ENCODE measurements at regions not wholly inside any gene's neighbourhood (a gene's known extent, or its start where the extent isn't known, plus 50 kb on each side); places are given as distances from the start of the nearest gene placed in this dataset.

GRCh38 chr11:69545976-69546617 lies 64.6 kb downstream of the LINC01488 start:
- DNase-seq = peak; percentile 34

DNA sequence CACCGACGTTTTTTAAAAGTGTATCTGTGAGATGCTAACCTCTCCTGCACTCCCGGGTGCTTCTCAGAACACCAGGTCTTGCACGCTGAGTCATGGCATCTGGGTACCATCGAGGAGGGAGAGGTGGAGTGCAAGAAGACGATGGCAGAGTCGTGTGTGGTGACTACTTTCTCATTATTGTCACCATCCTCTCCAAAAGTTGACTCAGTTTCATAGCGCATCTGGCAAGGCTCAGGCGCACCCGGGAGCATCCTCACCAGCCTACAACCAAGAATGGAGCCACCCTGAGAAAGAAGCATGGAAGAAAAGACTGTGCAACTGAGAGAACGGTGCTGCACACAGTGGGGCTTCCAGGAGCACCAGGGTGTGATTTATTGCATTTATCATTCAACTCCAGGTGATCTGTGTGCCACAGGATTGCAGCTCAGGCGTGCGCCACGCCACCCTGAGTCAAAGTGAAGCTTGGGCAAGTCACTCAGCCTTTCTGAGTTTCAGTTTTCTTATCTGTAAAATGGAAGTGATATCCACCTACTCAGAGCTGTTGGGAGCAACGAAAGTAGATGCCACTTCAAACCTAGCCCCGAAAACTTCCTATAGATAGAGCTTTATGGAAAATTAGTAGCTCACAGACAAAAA lies 65.4 kb downstream of the LINC01488 start:
- DNase-seq = peak; percentile 78

GRCh38 chr11:69550846-69551245 lies 69.4 kb downstream of the LINC01488 start:
- no peak for DNase-seq

GRCh38 chr11:69551963-69552362 lies 70.5 kb downstream of the LINC01488 start:
- no peak for DNase-seq

DNA sequence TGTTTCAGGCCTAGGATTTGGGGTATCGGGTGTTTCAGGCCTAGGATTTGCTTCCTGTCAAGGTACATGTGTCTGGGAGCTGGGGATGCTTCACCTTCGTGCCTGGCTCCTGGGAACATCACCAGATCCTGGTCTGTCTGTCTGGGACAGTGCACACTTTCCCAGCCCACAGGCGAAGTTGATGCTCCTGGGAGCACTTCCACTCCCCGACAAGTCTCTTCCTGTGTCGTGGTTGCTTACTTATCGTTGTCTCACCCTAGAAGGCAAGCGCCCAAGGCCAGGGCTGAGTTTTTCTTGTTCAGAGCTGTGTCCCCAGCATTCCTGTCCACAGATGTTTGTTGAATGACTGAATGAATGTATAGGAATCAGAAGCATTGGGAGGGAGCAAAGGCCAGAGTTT lies 71.5 kb downstream of the LINC01488 start:
- peak; percentile 33 for DNase-seq

DNA sequence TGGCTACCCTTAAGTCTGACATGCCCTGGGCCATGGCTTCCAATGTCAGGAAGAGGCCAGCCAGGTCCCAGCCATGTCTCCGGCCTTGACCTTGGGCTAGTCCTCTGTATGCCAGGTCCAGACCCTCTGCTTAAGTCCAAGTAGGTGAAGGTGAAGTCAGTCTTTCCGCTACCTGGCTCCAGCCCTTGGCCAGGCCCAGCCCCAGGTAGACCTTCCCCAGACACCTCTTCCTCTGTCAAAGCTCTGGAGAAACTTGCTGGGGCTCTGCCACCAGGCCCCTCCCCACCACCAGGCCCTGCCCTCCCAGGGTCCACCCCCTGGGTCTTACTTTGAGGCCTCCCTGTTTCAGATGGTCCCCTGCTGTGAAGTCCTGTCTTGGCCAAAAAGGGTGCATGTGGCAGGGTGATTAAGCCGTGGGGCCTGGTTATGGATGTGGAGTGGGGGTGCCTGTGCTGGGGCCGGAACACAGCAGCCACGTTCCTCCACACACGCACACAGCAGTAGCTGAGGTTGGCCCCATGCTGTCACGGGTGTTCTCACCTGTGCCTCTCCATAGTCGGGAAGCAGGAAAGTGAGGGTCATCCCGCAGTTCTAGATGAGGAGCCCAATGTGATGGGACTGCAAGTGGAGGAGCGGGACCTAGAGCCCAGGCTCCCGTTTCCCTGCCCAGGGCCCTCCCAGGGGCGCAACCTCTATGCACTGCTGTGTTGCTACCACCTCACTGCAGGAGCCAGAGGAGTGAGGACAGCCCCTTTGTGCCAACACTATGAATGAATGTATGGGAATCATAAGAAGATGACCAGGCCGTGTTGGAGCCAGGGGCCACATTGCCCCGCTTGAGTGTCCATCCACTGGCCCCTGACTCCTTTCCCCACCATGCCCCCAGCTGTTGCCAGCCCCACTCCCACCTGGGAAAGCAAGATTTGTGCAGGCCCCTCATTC lies 72.2 kb downstream of the LINC01488 start:
- DNase-seq = peak; percentile 48

DNA sequence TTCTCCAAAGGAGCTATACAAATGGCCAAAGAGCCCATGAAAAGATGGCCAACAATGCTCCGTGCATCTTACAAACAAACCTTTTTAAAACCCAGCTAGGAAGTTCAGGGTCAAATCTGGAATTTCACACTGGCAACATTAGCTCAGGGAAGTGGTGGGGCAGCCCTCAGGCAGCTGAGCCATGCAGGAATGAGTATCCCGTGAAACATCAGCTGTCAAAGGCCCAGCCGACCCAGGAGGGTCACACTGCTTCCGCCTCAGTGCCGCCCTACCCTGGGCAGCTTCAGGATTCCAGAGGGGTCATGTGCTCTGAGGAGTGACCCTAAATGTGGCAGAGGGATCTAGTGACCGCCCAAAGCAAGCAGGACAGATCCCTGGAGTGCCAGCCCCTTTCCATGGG lies 73.4 kb downstream of the LINC01488 start:
- DNase-seq = peak; percentile 25

GRCh38 chr11:69557266-69557665 lies 75.8 kb downstream of the LINC01488 start:
- peak; percentile 34 for DNase-seq

DNA sequence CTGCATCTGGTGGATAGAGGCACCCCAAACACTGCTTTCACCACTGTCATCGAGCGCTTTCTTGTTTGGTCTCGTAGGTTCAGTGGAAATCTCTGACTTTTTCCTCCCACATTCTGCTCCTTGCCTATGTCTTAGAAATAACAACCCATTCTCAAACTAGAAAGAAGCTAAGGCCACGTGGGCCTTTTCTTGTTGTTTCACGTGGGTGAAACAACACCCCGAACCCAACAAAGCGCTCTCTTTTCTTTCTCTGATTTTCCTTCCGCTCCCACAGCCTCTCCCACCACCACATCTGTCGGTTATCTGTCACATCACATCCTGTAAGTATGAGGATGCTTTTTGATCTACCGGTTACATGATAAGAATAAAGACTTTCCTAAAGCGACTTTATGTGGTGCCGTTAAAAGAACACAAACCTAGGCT lies 77.1 kb downstream of the LINC01488 start:
- DNase-seq = peak; percentile 71

DNA sequence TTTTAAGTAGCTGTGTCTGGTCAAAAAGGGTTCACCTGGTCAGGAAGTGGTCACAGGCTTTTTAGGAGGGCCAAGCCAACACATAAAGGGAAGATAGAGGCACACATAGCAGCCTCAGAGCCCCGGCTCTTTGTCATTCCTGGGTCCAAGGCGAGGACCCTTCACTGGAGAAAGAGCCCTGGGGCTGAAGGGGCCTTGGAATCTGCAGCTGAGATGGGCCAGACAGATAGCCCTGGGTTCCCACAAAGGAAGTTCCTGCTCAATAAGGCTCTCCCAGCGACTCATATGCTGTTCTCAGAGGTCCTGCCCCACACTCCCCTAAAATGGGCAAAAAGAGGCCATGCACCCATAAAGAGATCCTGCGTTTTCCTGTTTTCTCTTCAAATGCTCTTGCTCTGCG lies 77.7 kb downstream of the LINC01488 start:
- DNase-seq = peak; percentile 52

DNA sequence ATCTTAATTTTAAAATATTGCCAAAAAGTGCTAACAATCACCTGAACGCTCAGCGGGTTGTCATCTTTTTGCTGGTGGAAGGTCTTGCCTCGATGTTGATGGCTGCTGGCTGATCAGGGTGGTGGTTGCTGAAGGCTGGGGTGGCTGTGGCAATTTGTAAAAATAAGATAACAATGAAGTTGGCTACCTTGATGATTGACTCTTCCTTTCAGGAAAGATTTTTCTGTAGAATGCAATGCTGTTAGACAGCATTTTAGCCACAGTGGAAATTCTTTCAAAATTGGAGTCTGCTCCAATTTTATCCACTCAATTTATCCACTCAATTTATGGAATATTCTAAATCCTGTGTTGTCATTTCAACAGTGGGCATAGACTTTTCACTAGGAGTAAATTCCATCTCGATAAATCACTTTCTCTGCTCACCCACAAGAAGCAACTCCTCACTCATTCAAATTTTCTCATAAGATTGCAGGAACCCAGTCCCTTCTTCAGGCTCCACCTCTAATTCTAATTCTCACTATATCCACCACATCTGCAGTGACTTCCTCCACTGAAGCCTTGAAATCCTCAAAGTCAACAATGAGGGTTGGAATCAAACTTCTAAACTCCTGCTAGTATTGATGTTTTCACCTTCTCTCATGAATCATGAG lies 78.8 kb downstream of the LINC01488 start:
- no peak for DNase-seq

- no peak for DNase-seq
Measured at GRCh38 chr11:69562302-69562701, 78.7 kb upstream of the CCND1 start.

DNA sequence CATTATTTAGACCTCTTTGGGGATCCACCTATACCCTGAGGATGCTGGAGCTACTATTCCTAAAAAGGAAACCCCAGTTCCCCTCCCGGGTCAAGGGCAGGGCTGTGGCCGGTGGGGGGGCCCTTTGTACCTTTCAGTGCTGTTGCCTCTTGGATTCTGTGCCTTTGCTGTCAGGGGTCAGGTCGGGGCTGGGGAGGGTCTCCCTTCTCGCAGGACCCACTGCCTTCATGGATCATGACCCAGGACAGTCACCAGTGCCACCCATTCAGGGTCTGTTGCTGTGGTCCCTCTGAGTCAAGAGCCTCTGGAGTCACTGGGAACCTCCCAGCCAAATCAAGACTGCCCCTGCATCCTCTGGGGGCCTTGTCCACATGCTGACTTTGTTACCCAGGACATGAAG lies 78.1 kb upstream of the CCND1 start:
- DNase-seq = peak; percentile 42

- DNase-seq = no peak
Measured at GRCh38 chr11:69563306-69563705, 77.7 kb upstream of the CCND1 start.

DNA sequence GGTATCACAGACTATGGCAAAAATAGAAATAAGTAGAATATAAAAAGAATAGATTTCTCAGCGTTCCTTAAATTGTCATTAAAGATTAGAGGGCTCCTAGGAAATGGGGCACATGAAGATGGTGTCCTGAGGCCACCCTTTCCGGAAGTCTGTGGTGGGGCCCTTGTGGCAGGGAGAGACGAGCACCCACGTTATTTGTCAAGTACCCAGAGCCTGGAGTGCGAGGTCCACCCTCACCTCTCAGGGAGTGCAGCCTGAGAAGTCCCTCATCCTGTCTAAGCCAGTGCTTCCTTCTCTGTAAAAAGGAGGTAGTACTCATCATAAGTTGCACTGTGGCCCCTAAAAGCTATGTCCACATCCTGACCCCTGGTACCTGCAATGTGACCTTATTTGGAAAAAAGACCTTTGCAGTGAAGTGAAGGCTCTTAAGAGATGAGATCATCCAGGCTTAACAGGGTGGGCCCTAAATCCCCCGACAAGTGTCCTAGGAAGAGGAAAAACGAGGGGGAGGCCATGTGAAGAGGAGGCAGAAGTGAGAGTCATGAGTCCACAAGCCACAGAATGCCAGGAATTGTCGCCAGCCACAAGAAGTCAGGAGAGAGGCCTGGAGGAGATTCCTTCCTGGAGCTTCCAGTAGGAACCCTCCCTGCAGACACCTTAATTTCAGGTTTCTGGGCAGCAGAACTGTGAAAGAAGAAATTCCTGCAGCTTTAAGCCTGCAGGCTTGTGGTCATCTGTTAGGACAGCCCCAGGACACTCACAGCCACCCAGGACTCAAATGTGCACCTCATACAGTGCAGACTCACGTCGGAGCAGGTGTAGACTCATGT lies 76.8 kb upstream of the CCND1 start:
- peak; percentile 49 for DNase-seq

- DNase-seq = no peak
Measured at GRCh38 chr11:69566001-69566400, 75.0 kb upstream of the CCND1 start.

DNA sequence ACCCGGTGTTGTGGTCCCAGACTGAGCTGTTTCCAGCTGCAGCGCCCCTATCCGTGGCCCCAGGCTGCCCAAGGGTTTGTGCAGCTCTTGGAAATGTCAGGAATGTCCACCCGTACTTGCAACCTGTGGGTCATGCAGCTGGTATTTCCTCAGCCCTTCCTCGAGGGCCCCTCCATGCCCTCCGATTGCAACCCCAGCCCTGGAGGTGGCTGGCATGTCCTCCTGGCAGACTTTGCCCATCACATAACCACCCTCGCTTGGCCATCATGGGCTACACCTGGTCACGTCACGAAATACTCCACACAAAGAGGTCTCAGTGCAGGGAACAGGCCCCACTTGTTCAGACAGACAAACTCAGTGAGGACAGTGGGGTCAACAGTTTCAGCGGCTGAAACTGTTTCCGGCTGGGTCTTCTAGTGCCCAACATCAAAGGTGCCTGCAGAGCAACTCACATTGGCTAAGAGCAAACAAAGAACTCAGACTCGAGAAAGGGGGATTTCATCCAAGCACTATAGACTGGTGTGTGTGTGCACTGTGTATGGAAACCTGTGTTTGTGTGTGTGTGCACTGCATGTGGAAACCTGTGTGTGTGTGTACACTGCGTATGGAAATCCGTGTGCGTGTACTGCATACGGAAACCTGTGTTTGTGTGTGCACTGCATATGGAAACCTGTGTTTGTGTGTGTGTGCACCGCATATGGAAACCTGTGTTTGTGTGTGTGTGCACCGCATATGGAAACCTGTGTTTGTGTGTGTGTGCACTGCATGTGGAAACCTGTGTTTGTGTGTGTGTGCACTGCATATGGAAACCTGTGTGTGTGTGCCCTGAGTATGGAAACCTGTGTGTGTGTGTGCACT lies 72.8 kb upstream of the CCND1 start:
- no peak for DNase-seq

GRCh38 chr11:69568809-69569097 lies 72.2 kb upstream of the CCND1 start:
- DNase-seq = no peak

DNA sequence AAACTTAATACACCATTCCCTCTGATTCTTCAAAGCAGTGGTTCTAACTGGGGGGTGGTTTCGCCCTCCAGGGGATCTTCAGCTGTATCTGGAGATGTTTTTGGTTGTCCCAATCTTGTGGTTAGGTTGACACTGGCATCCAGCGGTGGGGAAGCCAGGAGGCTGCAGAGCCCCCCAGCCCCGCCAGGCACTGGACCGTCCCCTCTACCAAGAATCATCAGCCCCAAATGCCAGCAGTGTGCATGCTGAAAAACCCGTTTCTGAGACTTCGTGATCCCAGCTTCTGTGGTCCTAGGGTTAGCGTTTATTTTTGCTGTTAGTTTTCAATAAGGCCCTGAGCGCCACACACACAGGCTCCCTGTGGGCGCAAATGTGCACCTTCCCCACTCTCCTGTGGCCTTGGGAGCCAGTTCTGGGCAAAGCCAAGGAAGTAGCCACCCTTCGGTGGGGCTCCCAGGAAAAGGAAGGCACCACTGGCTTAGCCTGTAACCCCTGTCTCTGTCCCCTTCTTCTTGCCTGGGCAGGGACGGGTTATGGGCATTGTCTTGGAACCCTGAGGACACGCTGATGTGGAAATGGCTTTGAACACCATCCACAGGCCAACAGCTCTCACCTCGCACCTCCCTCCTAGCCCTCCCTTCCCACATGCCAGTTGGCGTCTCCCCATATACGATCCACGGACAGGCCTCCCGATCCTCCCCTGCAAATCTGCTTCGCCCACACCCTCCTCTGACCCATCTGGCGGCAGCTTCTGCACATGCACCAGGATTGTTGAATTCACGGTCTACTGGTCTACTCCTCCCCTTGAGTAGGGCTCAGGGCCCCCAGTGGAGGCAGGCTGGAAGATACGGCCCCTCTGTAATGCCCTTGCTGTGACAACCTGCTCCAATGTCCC lies 71.4 kb upstream of the CCND1 start:
- DNase-seq = no peak

- DNase-seq = no peak
Measured at GRCh38 chr11:69572233-69572860, 68.6 kb upstream of the CCND1 start.

Measured in activated effector memory CD4-positive, alpha-beta T cell treated with anti-CD3 and anti-CD28 coated beads, Interleukin-2, amount 50 U/mL, for 16 hours (primary cell).